GM12892 (cell line): ENCODE measurements at regions not wholly inside any gene's neighbourhood (a gene's known extent, or its start where the extent isn't known, plus 50 kb on each side); places are given as distances from the start of the nearest gene placed in this dataset.

Source experiments
- POLR2A ChIP-seq: IDR thresholded peaks from 2 replicates; pipeline ENCODE4 v1.6.1; 2011; ENCODE audit warnings: low read depth, low read length, control low read depth
- POLR2AphosphoS5 ChIP-seq: IDR thresholded peaks from 2 replicates; pipeline ENCODE4 v1.6.1; 2011; ENCODE audit warnings: low read depth, low read length, control low read depth

GRCh38 chr6:67252663-67253062 is 1382.4 kb upstream of the ADGRB3 start:
- TF ChIP-seq POLR2A (no peak), POLR2AphosphoS5 (no peak)
